A673 (cell line): ENCODE measurements at regions not wholly inside any gene's neighbourhood (a gene's known extent, or its start where the extent isn't known, plus 50 kb on each side); places are given as distances from the start of the nearest gene placed in this dataset.

Experiments
- CTCF ChIP-seq: fragments of 300-800, 200-600 bp; sonication (generic); conservative IDR thresholded peaks from 2 replicates; pipeline ENCODE4 v1.5.1; 2017; ENCODE audit warnings: low read depth, mild to moderate bottlenecking, antibody characterized with exemption, low read length, moderate library complexity, mixed read lengths
- EZH2 ChIP-seq: fragments of 200-600 bp; sonication (generic); IDR thresholded peaks from 2 replicates; pipeline ENCODE4 v1.6.1; 2017; ENCODE audit warnings: borderline replicate concordance, low read depth, mild to moderate bottlenecking, mixed read lengths, antibody characterized with exemption, low read length; ENCODE audit not compliant: poor library complexity, severe bottlenecking

DNA sequence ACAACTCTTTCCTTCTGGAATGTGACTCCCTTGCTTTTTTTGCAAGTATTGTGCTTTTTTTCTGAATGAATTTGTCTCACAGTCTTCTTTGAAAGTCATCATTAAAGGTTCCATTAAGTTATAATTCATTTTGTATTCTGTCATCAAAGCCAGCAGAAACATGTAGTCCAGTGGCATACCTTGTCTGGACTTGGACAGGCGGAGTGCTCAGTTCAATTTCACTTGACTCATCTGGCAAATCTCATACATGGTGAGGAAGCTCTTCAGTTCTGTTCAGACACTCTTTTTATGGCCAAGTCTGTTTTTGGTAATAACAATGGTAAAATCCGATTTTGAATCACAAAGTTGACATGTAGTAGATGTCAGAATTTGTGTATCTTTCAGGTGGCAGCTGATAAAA lies 260.8 kb upstream of the OPRM1 start:
- no peak for TF ChIP-seq CTCF
- TF ChIP-seq EZH2, result no peak
